MM.1S (cell line): ENCODE measurements at regions not wholly inside any gene's neighbourhood (a gene's known extent, or its start where the extent isn't known, plus 50 kb on each side); places are given as distances from the start of the nearest gene placed in this dataset.

ENCODE experiments used
- EZH2 ChIP-seq: fragments of 300-600 bp; sonication (generic); optimal IDR thresholded peaks from 2 replicates; pipeline ENCODE3; 2017; ENCODE audit warnings: low read depth, mild to moderate bottlenecking, antibody characterized with exemption, low read length, mixed read lengths
- EZH2phosphoT487 ChIP-seq: fragments of 300-600 bp; sonication (generic); IDR thresholded peaks from 2 replicates; pipeline ENCODE4 v1.6.1; 2018; ENCODE audit warnings: antibody characterized with exemption, low read length
- TF ChIP-seq, protein P1 (sequence below): fragments of 300-600 bp; sonication (generic); IDR thresholded peaks from 2 replicates; pipeline ENCODE4 v1.5.1; 2016; ENCODE audit warnings: antibody characterized with exemption, low read length, mixed read lengths

DNA sequence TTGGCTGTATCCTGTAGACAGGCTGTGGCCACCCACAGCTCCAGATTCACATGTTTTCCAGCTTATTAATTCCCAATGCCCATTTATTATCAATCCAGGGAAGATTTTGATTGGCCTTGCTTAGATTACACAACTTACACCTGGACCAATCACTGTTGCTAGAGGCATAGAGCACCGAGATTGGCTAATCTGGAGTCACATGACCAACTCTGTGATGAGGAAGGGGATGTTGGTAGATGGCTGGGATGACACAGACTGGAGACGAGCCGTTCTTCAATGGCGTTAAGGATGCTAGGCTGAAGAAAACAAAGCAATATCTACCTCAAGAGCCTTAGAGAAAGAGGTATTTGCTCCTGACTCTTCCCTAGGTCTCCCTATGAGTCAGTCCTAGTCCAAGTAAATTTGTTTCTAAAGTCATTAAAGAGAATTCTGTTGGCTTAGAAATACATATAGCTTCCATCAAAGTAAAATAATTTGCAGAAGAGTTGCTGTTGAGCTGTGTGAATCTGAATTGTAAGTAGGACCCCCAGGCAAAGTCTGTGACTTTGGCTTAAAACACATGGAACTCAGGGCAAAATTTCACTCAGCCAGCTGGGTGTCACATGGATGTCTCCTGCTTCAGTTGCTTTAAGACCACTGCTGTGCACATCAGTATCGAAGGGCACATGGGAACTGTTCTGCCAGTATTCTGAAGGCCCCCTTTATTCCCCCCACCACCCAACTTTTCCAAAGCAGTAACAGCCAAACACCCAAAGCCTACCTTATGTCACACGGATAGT lies 326.4 kb upstream of the KLF4 start:
- TF ChIP-seq, protein P1, sequence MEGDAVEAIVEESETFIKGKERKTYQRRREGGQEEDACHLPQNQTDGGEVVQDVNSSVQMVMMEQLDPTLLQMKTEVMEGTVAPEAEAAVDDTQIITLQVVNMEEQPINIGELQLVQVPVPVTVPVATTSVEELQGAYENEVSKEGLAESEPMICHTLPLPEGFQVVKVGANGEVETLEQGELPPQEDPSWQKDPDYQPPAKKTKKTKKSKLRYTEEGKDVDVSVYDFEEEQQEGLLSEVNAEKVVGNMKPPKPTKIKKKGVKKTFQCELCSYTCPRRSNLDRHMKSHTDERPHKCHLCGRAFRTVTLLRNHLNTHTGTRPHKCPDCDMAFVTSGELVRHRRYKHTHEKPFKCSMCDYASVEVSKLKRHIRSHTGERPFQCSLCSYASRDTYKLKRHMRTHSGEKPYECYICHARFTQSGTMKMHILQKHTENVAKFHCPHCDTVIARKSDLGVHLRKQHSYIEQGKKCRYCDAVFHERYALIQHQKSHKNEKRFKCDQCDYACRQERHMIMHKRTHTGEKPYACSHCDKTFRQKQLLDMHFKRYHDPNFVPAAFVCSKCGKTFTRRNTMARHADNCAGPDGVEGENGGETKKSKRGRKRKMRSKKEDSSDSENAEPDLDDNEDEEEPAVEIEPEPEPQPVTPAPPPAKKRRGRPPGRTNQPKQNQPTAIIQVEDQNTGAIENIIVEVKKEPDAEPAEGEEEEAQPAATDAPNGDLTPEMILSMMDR: no peak
- no peak for TF ChIP-seq EZH2phosphoT487
- no peak for TF ChIP-seq EZH2
